ENCODE measurements at regions not wholly inside any gene's neighbourhood (a gene's known extent, or its start where the extent isn't known, plus 50 kb on each side); places are given as distances from the start of the nearest gene placed in this dataset.

DNA sequence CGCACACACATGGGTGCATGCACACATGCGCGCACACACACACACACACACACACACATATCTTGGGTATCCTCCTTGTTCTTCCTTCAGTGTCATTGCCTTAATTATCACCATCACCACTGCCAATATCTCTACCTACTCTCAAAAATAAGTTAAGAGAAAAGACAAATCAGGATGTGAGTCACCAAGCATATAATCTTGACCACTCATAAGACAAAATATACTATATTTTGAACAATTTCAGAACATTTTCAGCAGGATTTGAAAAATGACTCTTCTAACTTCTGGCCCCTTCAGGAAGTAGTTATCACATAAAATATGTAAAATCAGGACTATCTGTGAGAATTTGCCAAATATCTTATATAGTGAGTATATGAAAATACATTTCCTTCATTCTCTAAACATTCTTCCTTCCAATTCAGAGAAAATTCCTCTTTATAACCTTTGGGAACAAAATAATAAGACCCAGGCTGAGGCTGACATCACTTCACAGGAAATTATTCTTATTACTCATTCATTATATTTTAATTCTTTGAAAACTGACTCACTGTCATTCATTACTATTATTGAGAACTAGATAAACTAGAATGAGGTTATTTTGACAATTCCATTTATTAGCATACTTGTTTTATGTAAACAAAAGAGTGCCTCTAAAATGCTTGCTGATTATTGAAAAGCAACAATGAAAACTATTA lies 772.0 kb upstream of the ACO1 start:
- Histone ChIP-seq H3K4me1 (ENCODE audit: low read length) (no peaks in the 10 kb centered on the region), H3K36me3 (replicated peaks; ENCODE audit: low read depth, low read length) (no peaks in the 10 kb centered on the region), H3K79me2 (ENCODE audit: low read length) (no peaks in the 10 kb centered on the region)

GRCh38 chr9:31615966-31616365 lies 768.5 kb upstream of the ACO1 start:
- TF ChIP-seq, protein P1, sequence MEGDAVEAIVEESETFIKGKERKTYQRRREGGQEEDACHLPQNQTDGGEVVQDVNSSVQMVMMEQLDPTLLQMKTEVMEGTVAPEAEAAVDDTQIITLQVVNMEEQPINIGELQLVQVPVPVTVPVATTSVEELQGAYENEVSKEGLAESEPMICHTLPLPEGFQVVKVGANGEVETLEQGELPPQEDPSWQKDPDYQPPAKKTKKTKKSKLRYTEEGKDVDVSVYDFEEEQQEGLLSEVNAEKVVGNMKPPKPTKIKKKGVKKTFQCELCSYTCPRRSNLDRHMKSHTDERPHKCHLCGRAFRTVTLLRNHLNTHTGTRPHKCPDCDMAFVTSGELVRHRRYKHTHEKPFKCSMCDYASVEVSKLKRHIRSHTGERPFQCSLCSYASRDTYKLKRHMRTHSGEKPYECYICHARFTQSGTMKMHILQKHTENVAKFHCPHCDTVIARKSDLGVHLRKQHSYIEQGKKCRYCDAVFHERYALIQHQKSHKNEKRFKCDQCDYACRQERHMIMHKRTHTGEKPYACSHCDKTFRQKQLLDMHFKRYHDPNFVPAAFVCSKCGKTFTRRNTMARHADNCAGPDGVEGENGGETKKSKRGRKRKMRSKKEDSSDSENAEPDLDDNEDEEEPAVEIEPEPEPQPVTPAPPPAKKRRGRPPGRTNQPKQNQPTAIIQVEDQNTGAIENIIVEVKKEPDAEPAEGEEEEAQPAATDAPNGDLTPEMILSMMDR (IDR thresholded peaks at IDR 0.05; ENCODE audit: low read depth, low read length), result no peak
- no peak for TF ChIP-seq EZH2phosphoT487 (IDR thresholded peaks at IDR 0.05; ENCODE audit: low read depth)
- H3K4me1 ChIP-seq (ENCODE audit: low read length), result no peaks in the 10 kb centered on the region
- H3K36me3 ChIP-seq (replicated peaks; ENCODE audit: low read depth, low read length), result no peaks in the 10 kb centered on the region
- H2AFZ ChIP-seq (ENCODE audit: low read depth, low read length), result no peak overlapping the region
- H3K4me3 ChIP-seq (ENCODE audit: low read length), result no peak overlapping the region
- H3K9me3 ChIP-seq (ENCODE audit: insufficient read depth, low read length), result no peaks in the 10 kb centered on the region
- H3K4me2 ChIP-seq (ENCODE audit: low read length), result no peak overlapping the region
- H3K27me3 ChIP-seq (ENCODE audit: low read depth, low read length), result no peaks in the 10 kb centered on the region
- no peak overlapping the region for H3K27ac ChIP-seq (ENCODE audit: low read length)
- no peaks in the 10 kb centered on the region for H3K79me2 ChIP-seq (ENCODE audit: low read length)
- H4K20me1 ChIP-seq (ENCODE audit: insufficient read depth, low read length), result no peaks in the 10 kb centered on the region
- H3K9ac ChIP-seq (ENCODE audit: low read length), result no peak overlapping the region

More for the DNA sequence above, 772.0 kb upstream of the ACO1 start:
- no peak overlapping the region for H2AFZ ChIP-seq (ENCODE audit: low read depth, low read length)
- H3K27ac ChIP-seq (ENCODE audit: low read length), result no peak overlapping the region
- no peaks in the 10 kb centered on the region for H3K27me3 ChIP-seq (ENCODE audit: low read depth, low read length)
- TF ChIP-seq, protein P1 (IDR thresholded peaks at IDR 0.05; ENCODE audit: low read depth, low read length), result no peak
- TF ChIP-seq EZH2phosphoT487 (IDR thresholded peaks at IDR 0.05; ENCODE audit: low read depth), result no peak
- no peak overlapping the region for H3K4me2 ChIP-seq (ENCODE audit: low read length)
- no peak overlapping the region for H3K4me3 ChIP-seq (ENCODE audit: low read length)
- H4K20me1 ChIP-seq (ENCODE audit: insufficient read depth, low read length), result no peaks in the 10 kb centered on the region
- H3K9me3 ChIP-seq (ENCODE audit: insufficient read depth, low read length), result no peaks in the 10 kb centered on the region
- H3K9ac ChIP-seq (ENCODE audit: low read length), result no peak overlapping the region

GRCh38 chr9:31623511-31623910 lies 760.9 kb upstream of the ACO1 start:
- no peaks in the 10 kb centered on the region for H3K4me1 ChIP-seq (ENCODE audit: low read length)
- no peaks in the 10 kb centered on the region for H4K20me1 ChIP-seq (ENCODE audit: insufficient read depth, low read length)
- no peak overlapping the region for H3K9ac ChIP-seq (ENCODE audit: low read length)
- H3K4me3 ChIP-seq (ENCODE audit: low read length), result no peak overlapping the region
- no peak overlapping the region for H3K4me2 ChIP-seq (ENCODE audit: low read length)
- no peaks in the 10 kb centered on the region for H3K79me2 ChIP-seq (ENCODE audit: low read length)
- TF ChIP-seq, protein P1 (IDR thresholded peaks at IDR 0.05; ENCODE audit: low read depth, low read length), result no peak
- no peak for TF ChIP-seq EZH2phosphoT487 (IDR thresholded peaks at IDR 0.05; ENCODE audit: low read depth)
- peaks cover 5% of the 10 kb centered on the region; the same call in 1 of the 2 replicates for H3K9me3 ChIP-seq (ENCODE audit: insufficient read depth, low read length)
- H2AFZ ChIP-seq (ENCODE audit: low read depth, low read length), result no peak overlapping the region
- H3K27ac ChIP-seq (ENCODE audit: low read length), result no peak overlapping the region
- H3K36me3 ChIP-seq (replicated peaks; ENCODE audit: low read depth, low read length), result no peaks in the 10 kb centered on the region
- no peaks in the 10 kb centered on the region for H3K27me3 ChIP-seq (ENCODE audit: low read depth, low read length)

DNA sequence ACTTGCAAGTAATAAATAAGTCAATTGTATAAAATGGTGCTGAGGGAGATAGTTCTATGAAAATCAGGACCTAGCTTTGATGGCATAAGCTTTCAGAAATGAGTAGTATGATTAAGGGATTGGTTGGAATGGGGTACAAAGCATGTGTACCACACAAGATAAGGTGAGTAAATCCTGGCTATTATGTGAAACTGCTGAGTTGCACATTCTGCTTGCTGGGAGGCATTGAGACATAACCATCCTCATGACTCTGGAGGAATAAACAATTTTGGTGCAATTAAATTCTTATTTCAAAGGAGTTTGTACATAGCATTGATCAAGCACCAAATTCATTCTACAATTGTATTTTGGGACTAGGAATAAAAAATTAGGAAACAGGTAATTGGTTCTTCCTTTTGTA lies 755.2 kb upstream of the ACO1 start:
- Histone ChIP-seq H3K4me2 (ENCODE audit: low read length) (no peak overlapping the region), H2AFZ (ENCODE audit: low read depth, low read length) (no peak overlapping the region), H3K9ac (ENCODE audit: low read length) (no peak overlapping the region), H3K4me1 (ENCODE audit: low read length) (no peaks in the 10 kb centered on the region), H3K27me3 (ENCODE audit: low read depth, low read length) (no peaks in the 10 kb centered on the region), H3K27ac (ENCODE audit: low read length) (no peak overlapping the region), H3K4me3 (ENCODE audit: low read length) (no peak overlapping the region), H3K79me2 (ENCODE audit: low read length) (no peaks in the 10 kb centered on the region), H3K9me3 (ENCODE audit: insufficient read depth, low read length) (peaks cover 5% of the 10 kb centered on the region; the same call in 1 of the 2 replicates), H4K20me1 (ENCODE audit: insufficient read depth, low read length) (no peaks in the 10 kb centered on the region), H3K36me3 (replicated peaks; ENCODE audit: low read depth, low read length) (no peaks in the 10 kb centered on the region)
- TF ChIP-seq, protein P1 (IDR thresholded peaks at IDR 0.05; ENCODE audit: low read depth, low read length), result no peak
- no peak for TF ChIP-seq EZH2phosphoT487 (IDR thresholded peaks at IDR 0.05; ENCODE audit: low read depth)
